Ishikawa (cell line): ENCODE measurements at regions not wholly inside any gene's neighbourhood (a gene's known extent, or its start where the extent isn't known, plus 50 kb on each side); places are given as distances from the start of the nearest gene placed in this dataset.

Experiments used
- CEBPB ChIP-seq: IDR thresholded peaks from 2 replicates; pipeline ENCODE4 v1.6.1; 2012
- CREB1 ChIP-seq: IDR thresholded peaks from 2 replicates; pipeline ENCODE4 v1.6.1; 2012; ENCODE audit warnings: low read depth
- EGR1 ChIP-seq: IDR thresholded peaks from 2 replicates; pipeline ENCODE4 v1.6.1; 2012
- EP300 ChIP-seq: IDR thresholded peaks from 2 replicates; pipeline ENCODE4 v1.6.1; 2012; ENCODE audit warnings: borderline replicate concordance
- FOXM1 ChIP-seq: IDR thresholded peaks from 2 replicates; pipeline ENCODE4 v1.6.1; 2012; ENCODE audit warnings: low read depth, borderline replicate concordance
- MAX ChIP-seq: IDR thresholded peaks from 2 replicates; pipeline ENCODE4 v1.6.1; 2012
- NFIC ChIP-seq: IDR thresholded peaks from 2 replicates; pipeline ENCODE4 v1.6.1; 2012
- RAD21 ChIP-seq: IDR thresholded peaks from 2 replicates; pipeline ENCODE4 v1.6.1; 2012; ENCODE audit warnings: low read depth
- TAF1 ChIP-seq: IDR thresholded peaks from 2 replicates; pipeline ENCODE4 v1.6.1; 2012; ENCODE audit warnings: low read depth, mild to moderate bottlenecking
- TCF12 ChIP-seq: IDR thresholded peaks from 2 replicates; pipeline ENCODE4 v1.6.1; 2012; ENCODE audit warnings: low read depth
- TEAD4 ChIP-seq: IDR thresholded peaks from 2 replicates; pipeline ENCODE4 v1.6.1; 2012
- USF1 ChIP-seq: IDR thresholded peaks from 2 replicates; pipeline ENCODE4 v1.6.1; 2012
- YY1 ChIP-seq: IDR thresholded peaks from 2 replicates; pipeline ENCODE4 v1.6.1; 2012; ENCODE audit warnings: low read depth
- ZBTB7A ChIP-seq: IDR thresholded peaks from 2 replicates; pipeline ENCODE4 v1.6.1; 2012; ENCODE audit warnings: low read depth
- TF ChIP-seq, protein P1 (sequence below): IDR thresholded peaks from 2 replicates; pipeline ENCODE4 v1.6.1; 2012; ENCODE audit warnings: low read depth, mild to moderate bottlenecking

DNA sequence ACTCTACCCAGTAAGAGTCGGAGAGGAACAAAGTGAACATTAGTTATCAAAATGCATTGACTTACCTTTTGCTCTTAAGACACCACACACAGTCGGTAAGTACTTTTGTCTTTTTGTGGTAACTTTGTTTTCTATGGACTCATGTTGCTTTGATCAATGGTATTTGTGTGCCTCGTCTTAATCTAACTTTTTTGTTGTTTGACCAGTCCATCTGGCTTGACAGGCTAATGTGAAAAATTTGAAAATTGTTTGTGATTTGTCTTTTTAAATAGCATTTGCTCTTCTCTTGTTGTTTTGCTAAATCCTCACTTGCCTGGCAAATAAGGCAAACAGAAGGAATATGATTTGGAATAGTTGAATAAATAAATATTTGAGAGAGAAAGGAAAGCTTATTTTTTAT is 71.4 kb upstream of the CHD1 start:
- TF ChIP-seq MAX (no peak), YY1 (no peak), TCF12 (no peak), FOXM1 (no peak), CEBPB (no peak)
- TF ChIP-seq, protein P1, sequence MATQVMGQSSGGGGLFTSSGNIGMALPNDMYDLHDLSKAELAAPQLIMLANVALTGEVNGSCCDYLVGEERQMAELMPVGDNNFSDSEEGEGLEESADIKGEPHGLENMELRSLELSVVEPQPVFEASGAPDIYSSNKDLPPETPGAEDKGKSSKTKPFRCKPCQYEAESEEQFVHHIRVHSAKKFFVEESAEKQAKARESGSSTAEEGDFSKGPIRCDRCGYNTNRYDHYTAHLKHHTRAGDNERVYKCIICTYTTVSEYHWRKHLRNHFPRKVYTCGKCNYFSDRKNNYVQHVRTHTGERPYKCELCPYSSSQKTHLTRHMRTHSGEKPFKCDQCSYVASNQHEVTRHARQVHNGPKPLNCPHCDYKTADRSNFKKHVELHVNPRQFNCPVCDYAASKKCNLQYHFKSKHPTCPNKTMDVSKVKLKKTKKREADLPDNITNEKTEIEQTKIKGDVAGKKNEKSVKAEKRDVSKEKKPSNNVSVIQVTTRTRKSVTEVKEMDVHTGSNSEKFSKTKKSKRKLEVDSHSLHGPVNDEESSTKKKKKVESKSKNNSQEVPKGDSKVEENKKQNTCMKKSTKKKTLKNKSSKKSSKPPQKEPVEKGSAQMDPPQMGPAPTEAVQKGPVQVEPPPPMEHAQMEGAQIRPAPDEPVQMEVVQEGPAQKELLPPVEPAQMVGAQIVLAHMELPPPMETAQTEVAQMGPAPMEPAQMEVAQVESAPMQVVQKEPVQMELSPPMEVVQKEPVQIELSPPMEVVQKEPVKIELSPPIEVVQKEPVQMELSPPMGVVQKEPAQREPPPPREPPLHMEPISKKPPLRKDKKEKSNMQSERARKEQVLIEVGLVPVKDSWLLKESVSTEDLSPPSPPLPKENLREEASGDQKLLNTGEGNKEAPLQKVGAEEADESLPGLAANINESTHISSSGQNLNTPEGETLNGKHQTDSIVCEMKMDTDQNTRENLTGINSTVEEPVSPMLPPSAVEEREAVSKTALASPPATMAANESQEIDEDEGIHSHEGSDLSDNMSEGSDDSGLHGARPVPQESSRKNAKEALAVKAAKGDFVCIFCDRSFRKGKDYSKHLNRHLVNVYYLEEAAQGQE: no peak

DNA sequence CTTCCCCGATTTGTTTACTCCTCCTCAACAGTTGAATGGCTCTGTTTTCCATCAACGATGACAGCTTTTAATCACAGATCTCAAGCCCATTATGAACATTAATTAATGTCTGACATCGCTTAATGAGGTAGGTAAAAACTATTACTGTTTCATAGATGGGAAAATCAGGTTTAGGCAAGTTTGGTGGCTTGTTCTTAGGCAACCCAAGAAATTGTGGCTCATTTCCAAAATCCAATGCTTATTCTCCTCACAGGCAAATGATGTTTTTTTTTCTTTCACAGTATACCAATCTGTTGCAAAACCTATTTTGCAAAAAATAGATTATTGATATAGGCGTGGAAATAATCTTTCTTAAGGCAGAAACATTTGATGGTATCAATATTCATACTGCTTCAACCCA is 70.8 kb upstream of the CHD1 start:
- TF ChIP-seq EP300: no peak
- no peak for TF ChIP-seq CREB1
- no peak for TF ChIP-seq RAD21
- TF ChIP-seq NFIC: no peak

DNA sequence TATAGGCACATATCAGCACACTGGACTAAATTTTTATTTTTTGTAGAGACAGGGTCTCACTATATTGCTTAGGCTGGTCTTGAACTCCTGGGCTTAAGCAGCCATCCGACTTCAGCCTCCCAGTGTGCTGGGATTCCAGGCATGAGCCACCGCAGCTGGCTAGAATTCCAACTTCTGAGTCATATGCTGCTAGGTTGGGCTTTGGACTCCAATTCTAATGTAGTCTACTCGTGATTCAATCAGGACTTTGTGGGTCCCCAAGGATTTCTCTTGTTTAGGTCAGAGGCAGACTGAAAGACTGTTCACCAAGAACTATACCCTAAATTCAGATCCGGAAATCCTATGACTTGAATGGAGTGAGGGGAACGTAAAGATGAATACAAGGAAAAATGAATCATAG is 68.2 kb upstream of the CHD1 start:
- TF ChIP-seq TEAD4 (no peak), ZBTB7A (no peak), YY1 (no peak), USF1 (no peak), RAD21 (no peak), CEBPB (no peak), EP300 (no peak), TCF12 (no peak), EGR1 (no peak), TAF1 (no peak), FOXM1 (no peak), MAX (no peak), CREB1 (no peak), NFIC (no peak)
- TF ChIP-seq, protein P1: no peak

DNA sequence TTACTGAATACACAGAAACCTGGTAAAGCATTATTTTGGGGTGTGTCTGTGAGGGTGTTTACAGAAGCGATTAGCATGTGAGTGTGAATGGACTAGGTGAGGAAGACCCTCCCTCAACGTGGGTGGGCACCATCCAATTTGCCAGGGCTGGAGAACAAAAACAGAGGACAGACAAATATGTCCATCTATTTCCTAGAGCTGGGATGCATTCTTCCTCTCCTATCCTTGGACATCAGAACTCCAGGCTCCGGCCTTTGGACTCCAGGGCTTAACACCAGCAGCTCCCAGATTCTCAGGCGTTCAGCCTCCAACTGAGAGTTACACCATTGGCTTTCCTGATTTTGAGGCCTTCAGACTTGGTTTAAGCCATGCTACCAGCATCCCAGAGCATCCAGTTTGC is 65.8 kb upstream of the CHD1 start:
- TF ChIP-seq TAF1: no peak
- TF ChIP-seq YY1: no peak
- TF ChIP-seq CEBPB: no peak
- TF ChIP-seq TEAD4: no peak
- TF ChIP-seq FOXM1: no peak
- no peak for TF ChIP-seq USF1
- no peak for TF ChIP-seq EP300
- no peak for TF ChIP-seq MAX
- no peak for TF ChIP-seq RAD21

GRCh38 chr5:98993512-98993911 is 64.7 kb upstream of the CHD1 start:
- no peak for TF ChIP-seq YY1
- no peak for TF ChIP-seq ZBTB7A
- no peak for TF ChIP-seq CREB1
- no peak for TF ChIP-seq TEAD4
- no peak for TF ChIP-seq EP300
- TF ChIP-seq RAD21: no peak
- no peak for TF ChIP-seq TAF1
- TF ChIP-seq, protein P1: no peak
- TF ChIP-seq FOXM1: no peak
- TF ChIP-seq TCF12: no peak
- TF ChIP-seq NFIC: no peak
